ENCODE measurements at regions not wholly inside any gene's neighbourhood (a gene's known extent, or its start where the extent isn't known, plus 50 kb on each side); places are given as distances from the start of the nearest gene placed in this dataset.

DNA sequence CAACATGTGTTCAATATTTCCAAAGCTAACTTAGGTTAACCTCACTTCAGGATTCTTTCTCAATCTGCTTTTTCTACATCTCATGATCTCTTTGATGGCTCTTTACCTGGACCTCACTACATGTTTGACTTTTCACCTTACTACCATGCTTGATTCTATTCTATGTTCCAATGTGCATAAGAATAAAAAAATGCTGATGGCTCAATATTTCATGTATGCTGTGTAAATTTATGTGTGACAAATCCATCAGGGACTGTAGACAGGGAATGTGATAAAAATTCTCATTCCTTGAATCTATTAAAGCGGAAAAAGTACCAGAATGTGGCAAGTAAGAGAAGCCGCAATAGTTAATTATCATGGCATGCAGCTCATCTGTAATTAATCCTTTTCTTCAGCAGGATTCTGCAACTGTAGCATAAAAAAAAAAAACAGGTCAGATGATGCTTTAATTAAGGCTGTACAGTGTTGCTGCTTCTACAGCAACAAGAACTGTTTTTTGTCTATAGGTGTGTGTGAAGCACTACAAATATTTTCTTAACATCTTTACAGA lies 276.9 kb upstream of the PRKD1 start:
- ATAC-seq, result no peak
- CTCF ChIA-PET, result no interaction called here

GRCh38 chr14:30209136-30209535 lies 281.5 kb upstream of the PRKD1 start:
- TF ChIP-seq EZH2 (IDR thresholded peaks at IDR 0.05; ENCODE audit: low read length, unreplicated experiment), result no peak
- no peak for TF ChIP-seq EZH2phosphoT487 (IDR thresholded peaks at IDR 0.05; ENCODE audit: borderline replicate concordance, low read length)
- no peak for TF ChIP-seq CTCF (conservative IDR thresholded peaks at IDR 0.05; ENCODE audit: low read depth, low read length)
- POLR2A ChIA-PET (ENCODE audit: unreplicated experiment), result no interaction called here
- no peaks in the 10 kb centered on the region for H3K36me3 ChIP-seq (ENCODE audit: low read depth, low read length)

More for the DNA sequence above, 276.9 kb upstream of the PRKD1 start:
- Histone ChIP-seq H3F3A (ENCODE audit: low read length, unreplicated experiment) (no peaks in the 10 kb centered on the region), H2AFZ (ENCODE audit: low read length) (no peak overlapping the region), H4K20me1 (ENCODE audit: low read length) (no peaks in the 10 kb centered on the region), H3K36me3 (ENCODE audit: low read depth, low read length) (no peaks in the 10 kb centered on the region), H3K4me2 (ENCODE audit: low read length) (no peak overlapping the region), H3K79me2 (ENCODE audit: low read length) (no peaks in the 10 kb centered on the region), H3K4me1 (ENCODE audit: insufficient read depth, low read length) (no peaks in the 10 kb centered on the region), H3K9me2 (replicated peaks; ENCODE audit: low read length) (no peaks in the 10 kb centered on the region), H3K9ac (ENCODE audit: low read length) (no peak overlapping the region), H3K9me3 (ENCODE audit: low read length) (no peaks in the 10 kb centered on the region), H3K27ac (ENCODE audit: low read length) (no peak overlapping the region), H3K27me3 (ENCODE audit: low read length) (no peaks in the 10 kb centered on the region), H3K4me3 (ENCODE audit: low read length) (no peak overlapping the region)
- intact Hi-C loops (cut with micrococcal nuclease), result no loop called here
- DNase-seq, result no peak
- POLR2A ChIA-PET (ENCODE audit: unreplicated experiment), result no interaction called here
- TF ChIP-seq EZH2 (IDR thresholded peaks at IDR 0.05; ENCODE audit: low read length, unreplicated experiment) (no peak), CTCF (conservative IDR thresholded peaks at IDR 0.05; ENCODE audit: low read depth, low read length) (no peak), EZH2phosphoT487 (IDR thresholded peaks at IDR 0.05; ENCODE audit: borderline replicate concordance, low read length) (no peak)
- no TSS peak for BruUV-seq (replicated peaks)

DNA sequence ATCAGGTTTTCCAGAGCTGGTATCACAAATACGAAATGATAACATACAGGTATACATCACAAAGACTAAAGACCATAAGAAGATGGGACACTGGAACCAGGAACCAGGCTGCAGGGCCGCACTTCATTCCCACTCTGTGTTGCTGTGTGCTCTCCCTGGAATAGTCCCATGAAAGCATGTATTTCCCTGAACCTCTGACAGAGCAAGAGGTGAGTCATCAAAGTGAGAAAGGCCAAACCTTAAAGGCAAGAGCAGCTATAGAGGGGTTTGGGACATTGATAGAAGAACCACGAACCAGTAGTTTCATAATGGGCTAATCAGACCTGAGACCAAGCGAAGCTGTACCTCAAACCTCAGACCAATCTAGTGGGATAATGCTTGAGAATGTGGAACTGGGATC lies 283.0 kb upstream of the PRKD1 start:
- Histone ChIP-seq H3K9me3 (ENCODE audit: low read length) (no peaks in the 10 kb centered on the region), H3F3A (ENCODE audit: low read length, unreplicated experiment) (no peaks in the 10 kb centered on the region), H3K9ac (ENCODE audit: low read length) (no peak overlapping the region), H3K4me1 (ENCODE audit: insufficient read depth, low read length) (no peaks in the 10 kb centered on the region), H3K27me3 (ENCODE audit: low read length) (no peaks in the 10 kb centered on the region), H3K9me2 (replicated peaks; ENCODE audit: low read length) (no peaks in the 10 kb centered on the region), H3K4me3 (ENCODE audit: low read length) (no peak overlapping the region), H2AFZ (ENCODE audit: low read length) (no peak overlapping the region), H3K36me3 (ENCODE audit: low read depth, low read length) (no peaks in the 10 kb centered on the region), H3K79me2 (ENCODE audit: low read length) (no peaks in the 10 kb centered on the region), H3K4me2 (ENCODE audit: low read length) (no peak overlapping the region), H3K27ac (ENCODE audit: low read length) (no peak overlapping the region), H4K20me1 (ENCODE audit: low read length) (no peaks in the 10 kb centered on the region)
- ChIA-PET CTCF (no interaction called here), POLR2A (ENCODE audit: unreplicated experiment) (no interaction called here)
- DNase-seq (peak; percentile 19), ATAC-seq (peak; percentile 29; the same call in 1 of the 2 replicates)
- no peak for TF ChIP-seq CTCF (conservative IDR thresholded peaks at IDR 0.05; ENCODE audit: low read depth, low read length)
- no peak for TF ChIP-seq EZH2phosphoT487 (IDR thresholded peaks at IDR 0.05; ENCODE audit: borderline replicate concordance, low read length)
- no TSS peak for BruUV-seq (replicated peaks)
- intact Hi-C loops (cut with micrococcal nuclease), result loop anchor here (10.0 kb wide), 1 partner anchor 286 kb away; the partner anchor contains the start of gene PRKD1

More at GRCh38 chr14:30209136-30209535, 281.5 kb upstream of the PRKD1 start:
- H3K27ac ChIP-seq (ENCODE audit: low read length), result no peak overlapping the region
- intact Hi-C loops (cut with micrococcal nuclease), result no loop called here
- H3K9ac ChIP-seq (ENCODE audit: low read length), result no peak overlapping the region
- no peaks in the 10 kb centered on the region for H4K20me1 ChIP-seq (ENCODE audit: low read length)
- H3K9me3 ChIP-seq (ENCODE audit: low read length), result no peaks in the 10 kb centered on the region
- CTCF ChIA-PET, result no interaction called here
- no peak overlapping the region for H3K4me2 ChIP-seq (ENCODE audit: low read length)
- no TSS peak for BruUV-seq (replicated peaks)
- H3K4me3 ChIP-seq (ENCODE audit: low read length), result no peak overlapping the region
- no peaks in the 10 kb centered on the region for H3K9me2 ChIP-seq (replicated peaks; ENCODE audit: low read length)
- H3K79me2 ChIP-seq (ENCODE audit: low read length), result no peaks in the 10 kb centered on the region
- H3K4me1 ChIP-seq (ENCODE audit: insufficient read depth, low read length), result no peaks in the 10 kb centered on the region
- no peak for DNase-seq
- H3K27me3 ChIP-seq (ENCODE audit: low read length), result no peaks in the 10 kb centered on the region
- H2AFZ ChIP-seq (ENCODE audit: low read length), result no peak overlapping the region
- ATAC-seq, result no peak
- no peaks in the 10 kb centered on the region for H3F3A ChIP-seq (ENCODE audit: low read length, unreplicated experiment)
